ENCODE measurements at regions not wholly inside any gene's neighbourhood (a gene's known extent, or its start where the extent isn't known, plus 50 kb on each side); places are given as distances from the start of the nearest gene placed in this dataset.

- H3K4me3 ChIP-seq (ENCODE audit: low read length), result no peak overlapping the region
- no peak overlapping the region for H3K27ac ChIP-seq (ENCODE audit: low read depth, low read length)
- no peak overlapping the region for H3K4me2 ChIP-seq (ENCODE audit: low read length)
- H3K9me3 ChIP-seq (ENCODE audit: control insufficient read depth, insufficient read depth, low read length), result no peaks in the 10 kb centered on the region
- H3F3A ChIP-seq (ENCODE audit: control insufficient read depth, insufficient read depth), result no peaks in the 10 kb centered on the region
- TF ChIP-seq CTCF (IDR thresholded peaks at IDR 0.05; ENCODE audit: low read depth, low read length, poor library complexity, severe bottlenecking) (no peak), EZH2phosphoT487 (IDR thresholded peaks at IDR 0.05; ENCODE audit: borderline replicate concordance, low read length) (no peak)
- no peaks in the 10 kb centered on the region for H3K36me3 ChIP-seq (ENCODE audit: control insufficient read depth, low read length)
- H3K9me2 ChIP-seq (replicated peaks; ENCODE audit: control insufficient read depth, low read length), result no peaks in the 10 kb centered on the region
- H3K4me1 ChIP-seq (ENCODE audit: control insufficient read depth, low read length), result no peaks in the 10 kb centered on the region
- H3K79me2 ChIP-seq (ENCODE audit: control insufficient read depth, low read length), result no peaks in the 10 kb centered on the region
- H4K20me1 ChIP-seq (ENCODE audit: control insufficient read depth, insufficient read depth, low read depth, low read length), result no peaks in the 10 kb centered on the region
- no peaks in the 10 kb centered on the region for H3K27me3 ChIP-seq (ENCODE audit: control insufficient read depth, low read length)
Observed at GRCh38 chr13:86052141-86052540, 252.9 kb upstream of the SLITRK6 start.

- Histone ChIP-seq H3K36me3 (ENCODE audit: control insufficient read depth, low read length) (no peaks in the 10 kb centered on the region), H3K4me2 (ENCODE audit: low read length) (no peak overlapping the region), H3K9me3 (ENCODE audit: control insufficient read depth, insufficient read depth, low read length) (no peaks in the 10 kb centered on the region), H3K9me2 (replicated peaks; ENCODE audit: control insufficient read depth, low read length) (no peaks in the 10 kb centered on the region), H3K27me3 (ENCODE audit: control insufficient read depth, low read length) (no peaks in the 10 kb centered on the region), H3K27ac (ENCODE audit: low read depth, low read length) (no peak overlapping the region), H3F3A (ENCODE audit: control insufficient read depth, insufficient read depth) (no peaks in the 10 kb centered on the region), H3K79me2 (ENCODE audit: control insufficient read depth, low read length) (no peaks in the 10 kb centered on the region), H4K20me1 (ENCODE audit: control insufficient read depth, insufficient read depth, low read depth, low read length) (no peaks in the 10 kb centered on the region), H3K4me3 (ENCODE audit: low read length) (no peak overlapping the region), H3K4me1 (ENCODE audit: control insufficient read depth, low read length) (no peaks in the 10 kb centered on the region)
- TF ChIP-seq CTCF (IDR thresholded peaks at IDR 0.05; ENCODE audit: low read depth, low read length, poor library complexity, severe bottlenecking) (no peak), EZH2phosphoT487 (IDR thresholded peaks at IDR 0.05; ENCODE audit: borderline replicate concordance, low read length) (no peak)
Observed at GRCh38 chr13:86051134-86052103, 252.2 kb upstream of the SLITRK6 start.

- Histone ChIP-seq H3K4me2 (ENCODE audit: low read length) (no peak overlapping the region), H3K27me3 (ENCODE audit: control insufficient read depth, low read length) (no peaks in the 10 kb centered on the region), H4K20me1 (ENCODE audit: control insufficient read depth, insufficient read depth, low read depth, low read length) (no peaks in the 10 kb centered on the region), H3K9me3 (ENCODE audit: control insufficient read depth, insufficient read depth, low read length) (no peaks in the 10 kb centered on the region), H3K9me2 (replicated peaks; ENCODE audit: control insufficient read depth, low read length) (no peaks in the 10 kb centered on the region), H3K4me1 (ENCODE audit: control insufficient read depth, low read length) (no peaks in the 10 kb centered on the region), H3K79me2 (ENCODE audit: control insufficient read depth, low read length) (no peaks in the 10 kb centered on the region), H3K4me3 (ENCODE audit: low read length) (no peak overlapping the region), H3K36me3 (ENCODE audit: control insufficient read depth, low read length) (no peaks in the 10 kb centered on the region), H3F3A (ENCODE audit: control insufficient read depth, insufficient read depth) (no peaks in the 10 kb centered on the region), H3K27ac (ENCODE audit: low read depth, low read length) (no peak overlapping the region)
- no peak for TF ChIP-seq EZH2phosphoT487 (IDR thresholded peaks at IDR 0.05; ENCODE audit: borderline replicate concordance, low read length)
- TF ChIP-seq CTCF (IDR thresholded peaks at IDR 0.05; ENCODE audit: low read depth, low read length, poor library complexity, severe bottlenecking), result no peak
Observed at GRCh38 chr13:86038490-86038889, 239.3 kb upstream of the SLITRK6 start.

Data from DOHH2 (cell line).